Astrocyte of the cerebellum (primary cell): ENCODE measurements at regions not wholly inside any gene's neighbourhood (a gene's known extent, or its start where the extent isn't known, plus 50 kb on each side); places are given as distances from the start of the nearest gene placed in this dataset.
A peak's percentile ranks its signal among the peaks of the same experiment; 100 is the strongest.

ENCODE experiments used
- DNase-seq: peaks from one replicate; pipeline ENCODE4 v3.0.0-alpha.2; 2011; ENCODE audit warnings: low read depth
- H3K4me3 ChIP-seq: 2 replicates; pipeline ENCODE4 v1.5.1; 2011; ENCODE audit warnings: mild to moderate bottlenecking, low read depth, low read length, moderate library complexity
- CTCF ChIP-seq: IDR thresholded peaks from 2 replicates; pipeline ENCODE4 v1.5.1; 2012; ENCODE audit warnings: low read length, low read depth, moderate library complexity, mild to moderate bottlenecking; ENCODE audit errors: missing control alignments
- in situ Hi-C: cut with HindIII; loops from 2 replicates; pipeline ENCODE4 v1.10.0; 2017; ENCODE audit warnings: low sequenced_read_pairs

DNA sequence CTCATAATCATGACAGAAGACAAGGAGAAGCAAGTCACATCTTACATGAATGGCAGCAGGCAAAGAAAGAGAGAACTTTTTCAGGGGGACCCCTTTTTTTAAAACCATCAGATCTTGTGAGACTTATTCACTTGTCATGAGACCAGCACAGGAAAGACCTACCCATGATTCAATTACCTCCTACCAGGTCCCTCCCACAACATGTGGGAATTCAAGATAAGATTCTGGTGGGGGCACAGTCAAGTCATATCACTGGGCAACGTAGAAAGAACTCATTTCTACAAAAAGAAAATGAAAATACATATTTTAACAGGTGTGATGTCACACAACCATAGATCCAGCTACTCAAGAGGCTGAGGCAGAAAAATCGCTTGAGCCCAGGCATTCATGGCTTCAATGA is 304.1 kb downstream of the IPMK start:
- TF ChIP-seq CTCF: no peak
- H3K4me3 ChIP-seq: no peak overlapping the region
- in situ Hi-C loops: no loop called here
- no peak for DNase-seq

- H3K4me3 ChIP-seq: no peak overlapping the region
- DNase-seq: no peak
- TF ChIP-seq CTCF: no peak
- in situ Hi-C loops: no loop called here
These were observed 304.9 kb downstream of the IPMK start for GRCh38 chr10:57962839-57963238.

- H3K4me3 ChIP-seq: no peak overlapping the region
- DNase-seq: no peak
- TF ChIP-seq CTCF: no peak
- in situ Hi-C loops: no loop called here
These were observed 306.2 kb downstream of the IPMK start for GRCh38 chr10:57961487-57961886.

DNA sequence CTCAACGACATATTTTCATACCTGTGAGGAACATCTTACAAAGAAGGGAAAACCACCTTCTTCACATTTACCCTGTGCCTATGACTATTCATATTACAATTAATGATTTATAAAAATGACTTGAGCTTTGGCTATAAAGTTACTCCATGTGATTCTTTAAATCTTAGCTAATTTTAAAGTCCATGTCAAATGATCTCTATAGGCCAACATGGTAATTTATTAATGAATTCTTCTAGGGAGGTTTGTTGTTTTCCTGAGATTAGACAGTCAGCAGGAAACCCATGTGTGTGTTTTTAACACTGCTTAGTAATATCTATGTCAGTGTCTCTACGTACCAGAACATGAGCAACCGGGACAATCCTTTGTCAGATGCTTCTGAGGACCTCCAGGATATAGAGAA is 307.3 kb downstream of the IPMK start:
- H3K4me3 ChIP-seq: no peak overlapping the region
- DNase-seq: no peak
- TF ChIP-seq CTCF: no peak
- in situ Hi-C loops: no loop called here

- no peak for DNase-seq
- in situ Hi-C loops: no loop called here
- TF ChIP-seq CTCF: no peak
- H3K4me3 ChIP-seq: no peak overlapping the region
These were observed 308.2 kb downstream of the IPMK start for GRCh38 chr10:57959318-57960006.

DNA sequence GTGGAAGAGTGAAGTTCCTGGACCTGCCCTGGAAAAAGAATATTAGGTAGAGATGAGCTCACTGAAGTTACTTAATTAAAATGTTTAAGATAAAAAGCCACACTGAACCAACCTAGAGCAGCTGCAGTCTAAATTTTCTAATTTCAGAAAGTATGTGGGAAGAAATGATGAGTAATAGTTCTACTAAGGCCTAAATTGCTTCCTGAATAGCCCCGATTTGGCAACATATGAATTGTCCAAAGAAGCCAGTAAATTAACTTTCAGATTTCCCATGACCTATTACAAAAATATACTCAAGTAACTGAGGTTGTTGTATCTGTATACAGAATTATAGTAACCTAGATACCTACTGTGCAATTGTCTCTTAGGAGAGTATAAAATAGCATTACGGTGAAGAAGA is 312.6 kb downstream of the IPMK start:
- peak; percentile 26 for DNase-seq
- in situ Hi-C loops: no loop called here
- no peak overlapping the region for H3K4me3 ChIP-seq
- no peak for TF ChIP-seq CTCF
